Fibroblast of mammary gland (primary cell): ENCODE measurements at regions not wholly inside any gene's neighbourhood (a gene's known extent, or its start where the extent isn't known, plus 50 kb on each side); places are given as distances from the start of the nearest gene placed in this dataset.

Experiments
- DNase-seq: peaks from one replicate; pipeline ENCODE4 v3.0.0-alpha.2; 2010; ENCODE audit warnings: low read depth
- H3K4me3 ChIP-seq: 2 replicates; pipeline ENCODE4 v1.5.1; 2011; ENCODE audit warnings: low read depth, mild to moderate bottlenecking, low read length, moderate library complexity; ENCODE audit not compliant: control insufficient read depth
- CTCF ChIP-seq: conservative IDR thresholded peaks from 2 replicates; pipeline ENCODE4 v1.5.1; 2011; ENCODE audit warnings: low read depth, low read length, inconsistent platforms; ENCODE audit not compliant: control insufficient read depth, insufficient read depth

DNA sequence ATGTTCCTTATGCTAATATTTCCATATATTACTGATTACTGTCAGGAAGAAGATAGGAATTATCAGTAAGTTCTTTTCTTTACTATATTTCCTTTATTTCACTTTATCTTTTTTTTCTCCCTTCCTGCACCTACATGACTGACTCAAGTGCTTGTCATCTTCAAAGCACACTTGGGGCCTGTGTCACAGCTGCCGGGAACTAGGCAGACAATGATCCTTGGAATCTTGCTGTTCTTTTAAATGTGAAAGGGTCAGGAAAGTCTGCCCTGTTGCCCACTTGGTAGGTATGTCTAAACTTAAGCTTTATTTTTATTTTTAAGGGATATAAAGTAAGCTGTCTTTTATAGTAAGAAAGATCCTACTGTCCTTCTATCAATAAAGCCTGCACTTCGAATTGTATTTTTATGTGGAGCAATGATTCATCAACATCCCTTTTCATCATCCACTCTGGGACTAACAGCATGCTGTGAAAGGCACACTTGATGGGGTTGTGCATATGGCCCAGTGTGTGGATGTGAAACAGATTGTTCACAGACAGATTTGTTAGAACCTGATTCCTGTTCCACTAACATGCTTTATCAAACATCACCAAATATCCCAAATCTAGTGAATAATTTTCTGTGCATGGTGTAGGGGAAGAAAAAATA is 556.9 kb downstream of the DNAJB9 start:
- no peak for DNase-seq
- no peak for TF ChIP-seq CTCF

DNA sequence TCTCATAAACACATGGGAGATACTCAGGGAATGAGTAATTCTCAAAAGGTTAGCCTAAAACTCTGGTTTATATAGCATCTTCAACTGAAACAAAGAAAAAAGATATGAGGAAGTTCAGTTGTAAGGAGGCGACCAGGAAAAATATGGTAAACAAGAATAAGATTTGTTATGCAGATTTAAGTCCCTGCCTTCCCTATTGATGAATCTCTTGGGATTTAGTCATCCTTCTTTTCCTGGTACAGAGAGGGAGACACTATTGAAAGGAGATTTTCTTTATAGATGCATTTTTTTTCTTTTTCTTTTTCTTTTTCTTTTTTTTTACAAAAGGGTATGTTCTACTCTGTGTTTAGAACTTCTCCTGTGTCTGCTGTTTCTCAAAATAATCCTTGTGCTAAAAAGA is 557.5 kb downstream of the DNAJB9 start:
- H3K4me3 ChIP-seq, result no peak overlapping the region
- no peak for DNase-seq
- no peak for TF ChIP-seq CTCF

More for the DNA sequence above, 556.9 kb downstream of the DNAJB9 start:
- no peak overlapping the region for H3K4me3 ChIP-seq

DNA sequence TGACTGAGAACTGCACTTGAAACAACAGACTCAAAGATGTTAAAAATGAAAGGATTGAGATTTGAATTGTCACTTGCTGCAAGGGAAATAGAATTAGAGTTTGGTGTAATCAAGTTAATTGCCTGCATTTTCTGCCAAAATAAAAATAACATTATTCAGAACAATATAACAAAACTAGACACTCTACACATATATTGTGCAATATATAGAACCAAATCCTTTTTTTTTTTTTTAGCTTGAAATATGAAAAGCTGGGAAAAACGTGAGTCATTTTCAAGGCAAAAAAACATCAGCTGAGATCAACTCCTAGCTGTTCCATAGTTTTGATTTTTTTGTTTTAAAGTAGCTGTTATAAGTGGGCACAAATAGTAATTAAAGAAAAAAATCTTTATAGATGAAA is 561.5 kb downstream of the DNAJB9 start:
- no peak overlapping the region for H3K4me3 ChIP-seq
- no peak for TF ChIP-seq CTCF
- no peak for DNase-seq

DNA sequence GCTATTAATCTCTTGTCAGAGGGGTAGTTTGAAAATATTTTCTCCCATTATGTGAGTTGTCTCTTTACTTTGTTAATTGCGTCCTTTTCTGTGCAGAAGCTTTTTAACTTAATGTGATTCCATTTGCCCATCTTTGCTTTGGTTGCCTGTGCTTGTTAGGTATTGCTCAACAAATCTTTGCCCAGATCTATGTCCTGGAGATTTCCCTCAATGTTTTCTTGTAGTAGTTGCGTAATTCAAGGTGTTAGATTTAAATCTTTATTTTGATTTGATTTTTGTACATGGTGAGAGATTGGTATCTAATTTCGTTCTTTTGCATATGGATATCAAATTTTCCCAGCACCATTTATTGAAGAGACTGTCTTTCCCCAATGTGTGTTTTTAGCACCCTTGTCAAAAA is 567.2 kb downstream of the DNAJB9 start:
- no peak for TF ChIP-seq CTCF
- no peak for DNase-seq
- no peak overlapping the region for H3K4me3 ChIP-seq

GRCh38 chr7:109154748-109155147 is 585.1 kb downstream of the DNAJB9 start:
- no peak for TF ChIP-seq CTCF
- H3K4me3 ChIP-seq, result no peak overlapping the region
- no peak for DNase-seq

- no peak for DNase-seq
- no peak for TF ChIP-seq CTCF
- no peak overlapping the region for H3K4me3 ChIP-seq
Measured at GRCh38 chr7:109158246-109158645, 588.6 kb downstream of the DNAJB9 start.

DNA sequence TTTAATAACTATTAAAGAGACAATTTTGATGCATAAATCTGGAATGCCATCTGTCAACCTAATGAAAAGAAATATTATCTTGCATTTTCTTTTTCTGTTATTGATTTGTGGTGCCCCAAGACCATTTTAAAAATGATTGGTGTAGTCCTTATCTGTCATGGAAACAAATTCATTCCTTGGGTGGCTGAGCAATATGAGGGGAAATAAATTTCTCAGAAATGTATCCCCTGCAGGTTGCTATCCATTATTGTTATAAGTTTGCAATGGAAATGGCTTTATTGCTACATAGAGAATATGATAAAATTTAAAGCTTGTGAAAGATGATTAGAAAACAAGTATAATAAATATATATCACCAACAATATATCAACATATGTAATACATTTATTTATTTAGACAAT is 607.0 kb downstream of the DNAJB9 start:
- DNase-seq, result no peak
- TF ChIP-seq CTCF, result no peak
- no peak overlapping the region for H3K4me3 ChIP-seq
